CD14-positive monocyte (primary cell): ENCODE measurements at regions not wholly inside any gene's neighbourhood (a gene's known extent, or its start where the extent isn't known, plus 50 kb on each side); places are given as distances from the start of the nearest gene placed in this dataset.

Experiments used
- DNase-seq, 3 donors: peaks; one replicate each; pipeline ENCODE4 v3.0.0-alpha.2; 2011 to 2022
- H2AFZ ChIP-seq: 2 replicates; pipeline ENCODE4 v1.6.0; 2012; ENCODE audit warnings: mild to moderate bottlenecking, low read depth, low read length, inconsistent platforms; ENCODE audit not compliant: insufficient read depth, poor library complexity, severe bottlenecking
- H3K27ac ChIP-seq, 2 donors: 1 replicate in 1 of 2; 2 replicates in 1 of 2; pipeline ENCODE4 v1.5.1; 2012 to 2013; ENCODE audit warnings: low read length in 2 of 2, control low read depth in 1 of 2, inconsistent platforms in 1 of 2, low read depth in 1 of 2, mild to moderate bottlenecking in 1 of 2
- H3K27me3 ChIP-seq, 2 donors: one replicate each; pipeline versions ENCODE4 v1.6.0 to v1.6.1; 2011 to 2013; ENCODE audit warnings: low read length in 2 of 2; ENCODE audit not compliant: control insufficient read depth in 2 of 2, insufficient read depth in 2 of 2
- H3K36me3 ChIP-seq, 2 donors: replicated peaks in 1 of 2; 1 replicate in 1 of 2; 2 replicates in 1 of 2; pipeline versions ENCODE4 v1.5.1 to v1.6.1; 2012 to 2013; ENCODE audit warnings: low read length in 2 of 2, control low read depth in 1 of 2, inconsistent platforms in 1 of 2, mild to moderate bottlenecking in 1 of 2; ENCODE audit not compliant: insufficient read depth in 2 of 2, control insufficient read depth in 1 of 2
- H3K4me1 ChIP-seq, 2 donors: 1 replicate in 1 of 2; 2 replicates in 1 of 2; pipeline versions ENCODE4 v1.5.1 to v1.6.1; 2012 to 2013; ENCODE audit warnings: low read length in 2 of 2, control low read depth in 1 of 2, inconsistent platforms in 1 of 2, mild to moderate bottlenecking in 1 of 2, moderate library complexity in 1 of 2; ENCODE audit not compliant: insufficient read depth in 2 of 2, control insufficient read depth in 1 of 2
- H3K4me2 ChIP-seq: replicated peaks from 2 replicates; pipeline ENCODE3; 2012; ENCODE audit warnings: low read length, moderate library complexity, mild to moderate bottlenecking; ENCODE audit not compliant: poor library complexity, severe bottlenecking; ENCODE audit errors: extremely low read depth
- H3K4me3 ChIP-seq, 3 experiments: fragments of 200-600 bp in 1 of 3; sonication (generic) in 1 of 3; replicated peaks in 1 of 3; 1 replicate in 2 of 3; 2 replicates in 1 of 3; pipeline ENCODE4 v1.5.1; 2011 to 2013; ENCODE audit warnings: low read length in 3 of 3, mild to moderate bottlenecking in 3 of 3, control low read depth in 2 of 3, low read depth in 2 of 3, inconsistent platforms in 1 of 3, moderate library complexity in 1 of 3
- H3K79me2 ChIP-seq: 2 replicates; pipeline ENCODE4 v1.6.0; 2012; ENCODE audit warnings: mild to moderate bottlenecking, control low read depth, inconsistent platforms, low read length, moderate library complexity; ENCODE audit not compliant: insufficient read depth
- H3K9ac ChIP-seq: 2 replicates; pipeline ENCODE4 v1.6.0; 2017; ENCODE audit warnings: low read length, mild to moderate bottlenecking; ENCODE audit not compliant: insufficient read depth, poor library complexity, severe bottlenecking
- H3K9me3 ChIP-seq, 2 donors: replicated peaks in 1 of 2; 1 replicate in 1 of 2; 2 replicates in 1 of 2; pipeline versions ENCODE4 v1.5.1 to v1.6.1; 2012 to 2013; ENCODE audit warnings: low read length in 2 of 2, control low read depth in 1 of 2; ENCODE audit not compliant: control insufficient read depth in 1 of 2, insufficient read depth in 1 of 2
- H4K20me1 ChIP-seq: 2 replicates; pipeline ENCODE4 v1.6.0; 2012; ENCODE audit warnings: mild to moderate bottlenecking, low read length, control low read depth, moderate library complexity; ENCODE audit not compliant: insufficient read depth
- H3K27ac Mint-ChIP-seq, 7 donors: one replicate each; pipeline ENCODE4 v1.8.0; 2020; ENCODE audit warnings: mild to moderate bottlenecking in 7 of 7, mixed read lengths in 7 of 7, moderate library complexity in 6 of 7, inconsistent platforms in 2 of 7
- H3K27me3 Mint-ChIP-seq, 3 donors: one replicate each; pipeline ENCODE4 v1.8.0; 2021 to 2022; ENCODE audit warnings: low read depth in 3 of 3, mild to moderate bottlenecking in 3 of 3, mixed read lengths in 3 of 3, moderate library complexity in 3 of 3, inconsistent platforms in 1 of 3
- H3K36me3 Mint-ChIP-seq, 2 donors: one replicate each; pipeline ENCODE4 v1.8.0; 2020; ENCODE audit warnings: mixed read lengths in 2 of 2, inconsistent platforms in 1 of 2, mild to moderate bottlenecking in 1 of 2
- H3K4me1 Mint-ChIP-seq: one replicate; pipeline ENCODE4 v1.8.0; 2020; ENCODE audit warnings: mild to moderate bottlenecking, mixed read lengths
- H3K4me3 Mint-ChIP-seq, 2 donors: one replicate each; pipeline ENCODE4 v1.8.0; 2020; ENCODE audit warnings: mild to moderate bottlenecking in 2 of 2, mixed read lengths in 2 of 2, moderate library complexity in 1 of 2
- H3K9me3 Mint-ChIP-seq, 7 donors: one replicate each; pipeline ENCODE4 v1.8.0; 2020 to 2022; ENCODE audit warnings: mixed read lengths in 7 of 7, mild to moderate bottlenecking in 6 of 7, moderate library complexity in 6 of 7, inconsistent platforms in 2 of 7
- WGBS: methylation state at CpG from one replicate; pipeline ENCODE4 v1.1.5; 2013; ENCODE audit warnings: missing lambda C conversion rate; ENCODE audit not compliant: insufficient coverage; 5-methylcytosine and 5-hydroxymethylcytosine counted together
- intact Hi-C, 2 donors: fragments of 100-400 bp; cut with micrococcal nuclease; formaldehyde crosslinking; loops; one replicate each; pipeline versions ENCODE4 v1.15.0 to v1.15.1; 2023
- TF ChIP-seq, protein P1 (sequence below): fragments of 200-600 bp; IDR thresholded peaks from one replicate; pipeline ENCODE4 v1.8.0; 2022; ENCODE audit warnings: antibody characterized with exemption, mild to moderate bottlenecking

DNA sequence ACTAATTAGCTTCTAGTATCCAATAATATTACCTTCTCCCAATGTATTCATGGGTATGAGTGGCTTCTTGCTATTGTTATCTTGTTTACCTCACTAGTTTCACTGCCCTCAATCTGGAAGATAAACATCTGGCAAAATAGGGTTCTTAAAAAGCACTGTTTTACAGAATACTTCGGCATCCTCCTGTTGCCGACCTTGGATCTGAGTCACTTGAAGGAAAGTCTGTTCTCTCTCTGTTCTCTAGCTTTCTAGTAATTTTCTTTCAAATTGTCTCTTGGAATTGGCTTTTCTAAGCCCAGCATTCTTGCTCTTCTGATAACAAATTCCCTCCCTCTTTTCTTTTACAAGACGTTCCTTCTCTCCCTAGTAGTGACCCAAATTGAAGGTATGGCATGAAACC lies 189.5 kb downstream of the KITLG start:
- TF ChIP-seq, protein P1, sequence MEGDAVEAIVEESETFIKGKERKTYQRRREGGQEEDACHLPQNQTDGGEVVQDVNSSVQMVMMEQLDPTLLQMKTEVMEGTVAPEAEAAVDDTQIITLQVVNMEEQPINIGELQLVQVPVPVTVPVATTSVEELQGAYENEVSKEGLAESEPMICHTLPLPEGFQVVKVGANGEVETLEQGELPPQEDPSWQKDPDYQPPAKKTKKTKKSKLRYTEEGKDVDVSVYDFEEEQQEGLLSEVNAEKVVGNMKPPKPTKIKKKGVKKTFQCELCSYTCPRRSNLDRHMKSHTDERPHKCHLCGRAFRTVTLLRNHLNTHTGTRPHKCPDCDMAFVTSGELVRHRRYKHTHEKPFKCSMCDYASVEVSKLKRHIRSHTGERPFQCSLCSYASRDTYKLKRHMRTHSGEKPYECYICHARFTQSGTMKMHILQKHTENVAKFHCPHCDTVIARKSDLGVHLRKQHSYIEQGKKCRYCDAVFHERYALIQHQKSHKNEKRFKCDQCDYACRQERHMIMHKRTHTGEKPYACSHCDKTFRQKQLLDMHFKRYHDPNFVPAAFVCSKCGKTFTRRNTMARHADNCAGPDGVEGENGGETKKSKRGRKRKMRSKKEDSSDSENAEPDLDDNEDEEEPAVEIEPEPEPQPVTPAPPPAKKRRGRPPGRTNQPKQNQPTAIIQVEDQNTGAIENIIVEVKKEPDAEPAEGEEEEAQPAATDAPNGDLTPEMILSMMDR: no peak
- Histone ChIP-seq H3K9ac (no peak overlapping the region), H3K36me3 (no peaks in the 10 kb centered on the region), H3K4me1 (peaks cover 11 to 15% of the 10 kb centered on the region in 2 donors), H3K9me3 (no peaks in the 10 kb centered on the region), H4K20me1 (no peaks in the 10 kb centered on the region), H3K27ac (no peak overlapping the region), H3K4me2 (no peak overlapping the region), H2AFZ (no peak overlapping the region), H3K79me2 (no peaks in the 10 kb centered on the region), H3K4me3 (no peak overlapping the region), H3K27me3 (no peaks in the 10 kb centered on the region)
- Mint-ChIP-seq H3K4me1 (peaks cover 23% of the 10 kb centered on the region), H3K9me3 (peaks cover 0 to 3% (median 0%) of the 10 kb centered on the region in 7 donors), H3K27ac (no peak overlapping the region), H3K27me3 (peaks cover 0 to 2% (median 0%) of the 10 kb centered on the region in 3 donors), H3K36me3 (no peaks in the 10 kb centered on the region), H3K4me3 (no peak overlapping the region)
- 95% methylated on average over 2 of the region's 3 CpGs for WGBS
- intact Hi-C loops: no loop called here
- no peak for DNase-seq

DNA sequence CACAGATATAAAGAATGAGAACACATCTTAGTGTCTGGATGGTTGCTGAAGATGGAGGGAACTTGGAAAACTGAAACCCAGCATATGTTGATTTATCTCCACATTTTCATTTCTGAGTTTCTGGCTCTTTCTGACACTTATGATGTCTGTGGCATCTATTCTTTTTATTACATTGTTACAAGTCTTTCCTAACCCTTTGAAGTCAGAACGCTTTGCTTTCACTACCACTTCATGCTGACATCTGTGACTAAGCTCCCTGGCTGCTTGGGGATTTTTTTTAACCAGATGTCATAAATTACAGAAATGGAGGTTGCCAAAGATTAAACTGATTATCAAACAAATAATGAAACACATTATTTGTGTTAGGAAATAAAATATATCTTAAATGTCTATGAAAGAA lies 188.7 kb downstream of the KITLG start:
- no peaks in the 10 kb centered on the region for H3K79me2 ChIP-seq
- H3K9me3 Mint-ChIP-seq: peaks cover 0 to 3% (median 0%) of the 10 kb centered on the region in 7 donors
- H3K9me3 ChIP-seq: no peaks in the 10 kb centered on the region
- no peak overlapping the region for H2AFZ ChIP-seq
- H3K27me3 Mint-ChIP-seq: peaks cover 0 to 2% (median 0%) of the 10 kb centered on the region in 3 donors
- H3K4me3 Mint-ChIP-seq: no peak overlapping the region
- DNase-seq: peak in 1 of 3 donors; percentile 30
- H4K20me1 ChIP-seq: no peaks in the 10 kb centered on the region
- H3K36me3 Mint-ChIP-seq: no peaks in the 10 kb centered on the region
- H3K27ac Mint-ChIP-seq: no peak overlapping the region
- H3K4me1 Mint-ChIP-seq: peaks cover 23% of the 10 kb centered on the region
- H3K4me1 ChIP-seq: peaks cover 11 to 15% of the 10 kb centered on the region in 2 donors
- H3K9ac ChIP-seq: no peak overlapping the region
- WGBS: no CpG with 5 or more reads among the region's 1 CpG
- H3K36me3 ChIP-seq: no peaks in the 10 kb centered on the region
- intact Hi-C loops: no loop called here
- TF ChIP-seq, protein P1: no peak
- no peaks in the 10 kb centered on the region for H3K27me3 ChIP-seq
- no peak overlapping the region for H3K27ac ChIP-seq
- no peak overlapping the region for H3K4me2 ChIP-seq
- no peak overlapping the region for H3K4me3 ChIP-seq
